GM12872 (cell line): ENCODE measurements at regions not wholly inside any gene's neighbourhood (a gene's known extent, or its start where the extent isn't known, plus 50 kb on each side); places are given as distances from the start of the nearest gene placed in this dataset.

ENCODE experiments used
- CTCF ChIP-seq: IDR thresholded peaks from 3 replicates; pipeline ENCODE4 v1.5.1; 2011; ENCODE audit warnings: low read depth, mild to moderate bottlenecking, low read length, moderate library complexity; ENCODE audit not compliant: insufficient read depth

GRCh38 chr4:128709268-128709667 lies 100.2 kb upstream of the JADE1 start:
- TF ChIP-seq CTCF: no peak

- no peak for TF ChIP-seq CTCF
These were observed 101.6 kb upstream of the JADE1 start for GRCh38 chr4:128707864-128708263.

- TF ChIP-seq CTCF: no peak
These were observed 105.6 kb upstream of the JADE1 start for GRCh38 chr4:128703948-128704347.

DNA sequence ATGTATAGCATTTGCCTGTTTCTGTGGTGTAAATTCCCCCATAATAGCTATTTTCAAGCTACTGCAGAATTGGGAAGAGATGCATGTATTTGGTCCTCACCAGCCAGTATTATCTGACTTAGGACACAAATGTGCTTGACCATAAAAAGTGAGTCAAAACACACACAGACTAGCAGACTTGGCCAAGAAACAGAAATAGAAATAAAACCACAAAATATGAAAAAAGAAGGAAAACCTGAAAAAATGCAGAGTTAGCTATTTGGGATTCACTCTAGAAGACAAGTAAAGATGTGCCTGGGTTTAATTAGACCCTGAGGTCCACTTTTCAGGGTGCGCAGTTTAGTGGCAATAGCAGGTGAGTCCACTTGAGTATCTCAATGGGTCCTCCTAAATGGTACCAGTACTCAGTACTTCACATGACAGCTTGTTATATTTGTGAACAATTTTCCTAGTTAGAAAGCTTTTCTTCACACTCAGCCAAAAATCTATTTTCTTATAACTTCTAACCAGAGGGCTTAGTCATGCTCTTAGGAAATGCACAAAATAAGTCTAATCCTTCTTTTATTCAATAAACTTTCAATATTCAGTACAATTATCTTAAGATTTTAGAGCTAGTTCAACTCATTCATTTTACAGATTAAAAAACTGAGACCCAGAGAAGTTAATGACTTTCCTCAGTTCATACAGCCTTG lies 108.7 kb upstream of the JADE1 start:
- TF ChIP-seq CTCF: no peak

GRCh38 chr4:128698386-128698785 lies 111.1 kb upstream of the JADE1 start:
- TF ChIP-seq CTCF: no peak

DNA sequence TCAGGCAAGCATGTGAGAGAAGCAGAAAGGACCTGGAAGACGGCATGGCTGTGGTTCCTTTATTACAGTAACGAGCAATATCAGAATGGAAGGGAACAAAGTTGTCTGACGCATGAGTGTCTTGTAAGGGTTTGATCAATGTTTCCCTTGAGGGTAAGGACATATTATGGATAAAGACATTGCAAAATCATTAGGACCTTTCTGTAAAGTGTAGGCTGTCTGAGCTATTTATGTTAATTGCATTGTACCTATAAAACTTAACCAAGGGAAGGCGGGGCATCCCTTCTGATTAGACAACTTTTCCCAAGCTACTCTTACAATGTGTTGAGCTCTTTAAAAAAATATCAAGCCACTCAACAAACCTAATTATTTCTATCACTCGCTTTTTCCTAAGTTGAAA lies 112.2 kb upstream of the JADE1 start:
- TF ChIP-seq CTCF: no peak

- TF ChIP-seq CTCF: no peak
These were observed 119.5 kb upstream of the JADE1 start for GRCh38 chr4:128690011-128690410.
